HFFc6 (cell line): ENCODE measurements at regions not wholly inside any gene's neighbourhood (a gene's known extent, or its start where the extent isn't known, plus 50 kb on each side); places are given as distances from the start of the nearest gene placed in this dataset.
"Not testable (repeated sequence)": the region's sequence is repeated elsewhere in the genome, so short reads cannot be mapped to it uniquely, and the experiment has no call there.

Source experiments
- DNase-seq: peaks from one replicate; pipeline ENCODE4 v3.0.0-alpha.2; 2018
- H3K27ac Mint-ChIP-seq: 2 replicates; pipeline ENCODE4 v1.8.0; 2020; ENCODE audit warnings: mild to moderate bottlenecking, mixed read lengths
- H3K27me3 Mint-ChIP-seq: 2 replicates; pipeline ENCODE4 v1.8.0; 2021; ENCODE audit warnings: mild to moderate bottlenecking, moderate library complexity, mixed read lengths; ENCODE audit not compliant: insufficient read depth
- H3K36me3 Mint-ChIP-seq: 2 replicates; pipeline ENCODE4 v1.8.0; 2021; ENCODE audit warnings: low read depth, mixed read lengths
- H3K4me1 Mint-ChIP-seq: 2 replicates; pipeline ENCODE4 v1.8.0; 2020; ENCODE audit warnings: low read depth, mixed read lengths
- H3K4me3 Mint-ChIP-seq: 2 replicates; pipeline ENCODE4 v1.8.0; 2020; ENCODE audit warnings: mild to moderate bottlenecking, moderate library complexity, mixed read lengths
- H3K9me3 Mint-ChIP-seq: 2 replicates; pipeline ENCODE4 v1.8.0; 2020; ENCODE audit warnings: mild to moderate bottlenecking, mixed read lengths
- TF ChIP-seq, protein P1 (sequence below): fragments of 200-600 bp; sonication (generic); IDR thresholded peaks from 2 replicates; pipeline ENCODE4 v1.5.0; 2021; ENCODE audit warnings: antibody characterized with exemption, mild to moderate bottlenecking

DNA sequence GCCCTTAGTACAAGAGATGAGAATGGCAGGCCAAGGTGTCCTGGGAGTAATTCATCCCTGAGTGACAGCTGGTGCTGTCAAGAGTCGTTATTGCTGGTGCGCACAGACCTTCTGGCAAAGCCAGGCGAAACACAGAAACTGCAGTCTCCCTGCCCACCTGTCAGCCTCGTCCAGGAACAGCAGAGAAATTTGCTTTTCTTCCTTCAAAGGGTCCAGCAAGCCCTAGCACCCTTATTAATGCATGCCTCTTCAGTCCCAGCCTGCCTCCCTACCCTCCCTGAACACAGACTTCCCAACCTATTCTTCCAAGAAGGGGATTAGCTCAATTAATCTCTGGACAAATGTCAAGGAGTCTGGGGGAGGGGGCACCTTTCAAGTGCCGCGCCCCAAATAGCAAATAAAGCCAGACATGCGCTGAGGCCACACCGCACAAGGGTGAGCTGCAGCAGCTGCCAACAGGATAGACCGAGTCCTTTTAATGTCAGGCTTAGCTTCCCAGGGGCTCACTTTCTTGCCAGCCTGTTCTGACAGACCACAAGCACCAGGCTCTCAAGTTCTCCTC lies 250.7 kb upstream of the RASGEF1B start:
- TF ChIP-seq, protein P1, sequence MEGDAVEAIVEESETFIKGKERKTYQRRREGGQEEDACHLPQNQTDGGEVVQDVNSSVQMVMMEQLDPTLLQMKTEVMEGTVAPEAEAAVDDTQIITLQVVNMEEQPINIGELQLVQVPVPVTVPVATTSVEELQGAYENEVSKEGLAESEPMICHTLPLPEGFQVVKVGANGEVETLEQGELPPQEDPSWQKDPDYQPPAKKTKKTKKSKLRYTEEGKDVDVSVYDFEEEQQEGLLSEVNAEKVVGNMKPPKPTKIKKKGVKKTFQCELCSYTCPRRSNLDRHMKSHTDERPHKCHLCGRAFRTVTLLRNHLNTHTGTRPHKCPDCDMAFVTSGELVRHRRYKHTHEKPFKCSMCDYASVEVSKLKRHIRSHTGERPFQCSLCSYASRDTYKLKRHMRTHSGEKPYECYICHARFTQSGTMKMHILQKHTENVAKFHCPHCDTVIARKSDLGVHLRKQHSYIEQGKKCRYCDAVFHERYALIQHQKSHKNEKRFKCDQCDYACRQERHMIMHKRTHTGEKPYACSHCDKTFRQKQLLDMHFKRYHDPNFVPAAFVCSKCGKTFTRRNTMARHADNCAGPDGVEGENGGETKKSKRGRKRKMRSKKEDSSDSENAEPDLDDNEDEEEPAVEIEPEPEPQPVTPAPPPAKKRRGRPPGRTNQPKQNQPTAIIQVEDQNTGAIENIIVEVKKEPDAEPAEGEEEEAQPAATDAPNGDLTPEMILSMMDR, result no peak
- H3K27me3 Mint-ChIP-seq, result no peaks in the 10 kb centered on the region
- no peaks in the 10 kb centered on the region for H3K4me1 Mint-ChIP-seq
- H3K27ac Mint-ChIP-seq, result no peak overlapping the region
- H3K4me3 Mint-ChIP-seq, result no peak overlapping the region
- H3K36me3 Mint-ChIP-seq, result no peaks in the 10 kb centered on the region
- H3K9me3 Mint-ChIP-seq, result peaks cover 61% of the 10 kb centered on the region
- DNase-seq, result no peak

DNA sequence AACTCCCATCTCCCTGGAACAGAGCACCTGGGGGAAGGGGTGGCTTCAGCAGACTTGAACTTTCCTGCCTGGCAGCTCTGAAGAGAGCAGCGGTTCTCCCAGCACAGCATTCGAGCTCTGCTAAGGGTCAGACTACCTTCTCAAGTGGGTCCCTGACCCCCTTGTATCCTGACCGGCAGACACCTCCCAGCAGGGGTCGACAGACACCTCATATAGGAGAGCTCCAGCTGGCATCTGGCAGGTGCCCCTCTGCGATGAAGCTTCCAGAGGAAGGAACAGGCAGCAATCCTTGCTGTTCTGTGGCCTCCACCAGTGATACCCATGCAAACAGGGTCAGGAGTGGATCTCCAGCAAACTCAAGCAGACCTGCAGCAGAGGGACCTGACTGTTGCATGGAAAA lies 244.1 kb upstream of the RASGEF1B start:
- DNase-seq, result no peak
- H3K4me3 Mint-ChIP-seq, result no peak overlapping the region
- H3K36me3 Mint-ChIP-seq, result peaks cover 7% of the 10 kb centered on the region; the same call in 1 of the 2 replicates
- peaks cover 2% of the 10 kb centered on the region for H3K27me3 Mint-ChIP-seq
- TF ChIP-seq, protein P1, result no peak
- peaks cover 60% of the 10 kb centered on the region for H3K9me3 Mint-ChIP-seq
- no peaks in the 10 kb centered on the region for H3K4me1 Mint-ChIP-seq
- H3K27ac Mint-ChIP-seq, result no peak overlapping the region

DNA sequence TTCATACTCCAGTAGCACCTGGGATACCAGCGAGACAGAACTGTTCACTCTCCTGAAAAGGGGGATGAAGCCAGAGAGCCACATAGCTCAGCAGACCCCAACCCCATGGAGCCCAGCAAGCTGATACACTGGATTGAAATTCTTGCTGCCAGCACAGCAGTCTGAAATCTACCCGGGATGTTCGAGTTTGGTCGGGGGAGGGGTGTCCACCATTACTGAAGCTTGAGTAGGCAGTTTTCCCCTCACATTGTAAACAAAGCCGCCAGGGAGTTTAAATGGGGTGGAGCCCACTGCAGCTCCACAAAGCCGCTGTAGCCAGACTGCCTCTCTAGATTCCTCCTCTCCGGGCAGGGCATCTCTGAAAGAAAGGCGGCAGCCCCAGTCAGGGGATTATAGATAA lies 243.7 kb upstream of the RASGEF1B start:
- H3K27me3 Mint-ChIP-seq, H3K27ac Mint-ChIP-seq, H3K36me3 Mint-ChIP-seq, H3K4me3 Mint-ChIP-seq, DNase-seq, H3K4me1 Mint-ChIP-seq: not testable (repeated sequence)
- H3K9me3 Mint-ChIP-seq, result peaks cover 61% of the 10 kb centered on the region

DNA sequence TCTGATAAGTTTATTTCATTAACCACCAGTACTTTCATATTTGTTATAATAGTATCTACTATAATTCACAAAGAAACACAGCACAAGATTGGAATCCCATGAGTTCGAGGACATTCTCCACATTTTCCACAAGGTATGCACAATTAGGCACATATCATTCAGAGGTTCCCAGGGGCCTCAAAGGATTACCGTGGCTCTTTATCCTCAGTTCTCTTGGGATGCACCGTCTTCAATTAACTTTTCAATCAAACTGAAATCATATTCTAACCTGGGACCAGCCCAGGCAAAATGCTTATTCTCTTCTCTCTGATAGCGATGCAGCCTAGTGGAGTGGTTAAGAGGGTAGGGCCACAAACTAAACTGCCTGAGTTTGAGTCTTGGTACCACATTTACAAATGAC lies 242.6 kb upstream of the RASGEF1B start:
- peaks cover 61% of the 10 kb centered on the region for H3K9me3 Mint-ChIP-seq
- peaks cover 7% of the 10 kb centered on the region; the same call in 1 of the 2 replicates for H3K36me3 Mint-ChIP-seq
- H3K4me3 Mint-ChIP-seq, result no peak overlapping the region
- TF ChIP-seq, protein P1, result no peak
- no peak overlapping the region for H3K27ac Mint-ChIP-seq
- no peaks in the 10 kb centered on the region for H3K4me1 Mint-ChIP-seq
- no peak for DNase-seq
- peaks cover 2% of the 10 kb centered on the region for H3K27me3 Mint-ChIP-seq

DNA sequence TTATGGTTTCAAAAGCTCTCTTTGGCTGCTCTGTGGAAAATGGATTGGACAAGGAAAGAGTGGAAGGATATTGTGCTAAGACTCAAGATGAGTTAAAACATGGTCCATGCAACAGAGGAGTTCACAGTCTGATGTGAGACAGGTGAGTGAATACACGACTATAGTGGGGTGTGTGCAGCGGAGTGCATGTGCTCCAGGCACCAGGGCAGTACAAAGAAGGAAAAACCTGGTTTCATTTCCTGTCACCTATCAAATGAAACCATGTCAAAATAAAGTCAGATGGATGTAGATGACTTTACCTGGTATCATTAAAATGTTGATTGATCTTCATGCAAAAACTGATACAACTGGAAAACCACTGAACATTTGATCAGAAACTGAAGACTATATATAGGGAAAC lies 241.0 kb upstream of the RASGEF1B start:
- Mint-ChIP-seq H3K36me3 (peaks cover 7% of the 10 kb centered on the region; the same call in 1 of the 2 replicates), H3K4me1 (no peaks in the 10 kb centered on the region), H3K27me3 (peaks cover 2% of the 10 kb centered on the region), H3K9me3 (peaks cover 53% of the 10 kb centered on the region), H3K27ac (no peak overlapping the region), H3K4me3 (no peak overlapping the region)
- no peak for DNase-seq
- TF ChIP-seq, protein P1, result no peak

DNA sequence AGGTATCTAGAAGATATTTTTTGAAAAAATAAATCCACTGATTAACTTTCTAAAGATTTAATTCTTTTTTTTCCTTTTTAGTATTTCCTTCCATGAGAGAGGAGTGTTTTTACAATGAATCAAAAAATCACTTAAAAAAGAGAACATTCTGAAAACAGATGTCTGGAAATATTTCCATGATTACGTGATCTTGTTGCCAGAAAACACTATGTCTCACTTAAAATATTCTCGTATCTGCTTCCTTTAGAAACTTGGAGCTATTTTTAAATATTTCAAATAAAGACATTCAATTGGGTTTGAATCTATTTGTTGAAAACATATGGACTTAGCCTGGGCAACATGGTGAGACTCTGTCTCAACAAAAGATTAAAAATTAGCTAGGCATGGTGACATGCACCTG lies 232.8 kb upstream of the RASGEF1B start:
- TF ChIP-seq, protein P1, result no peak
- Mint-ChIP-seq H3K4me1 (no peaks in the 10 kb centered on the region), H3K9me3 (peaks cover 40% of the 10 kb centered on the region), H3K4me3 (no peak overlapping the region), H3K27ac (no peak overlapping the region), H3K36me3 (no peaks in the 10 kb centered on the region), H3K27me3 (peaks cover 2% of the 10 kb centered on the region; the same call in 1 of the 2 replicates)
- DNase-seq, result no peak
